ENCODE measurements at regions not wholly inside any gene's neighbourhood (a gene's known extent, or its start where the extent isn't known, plus 50 kb on each side); places are given as distances from the start of the nearest gene placed in this dataset.

DNA sequence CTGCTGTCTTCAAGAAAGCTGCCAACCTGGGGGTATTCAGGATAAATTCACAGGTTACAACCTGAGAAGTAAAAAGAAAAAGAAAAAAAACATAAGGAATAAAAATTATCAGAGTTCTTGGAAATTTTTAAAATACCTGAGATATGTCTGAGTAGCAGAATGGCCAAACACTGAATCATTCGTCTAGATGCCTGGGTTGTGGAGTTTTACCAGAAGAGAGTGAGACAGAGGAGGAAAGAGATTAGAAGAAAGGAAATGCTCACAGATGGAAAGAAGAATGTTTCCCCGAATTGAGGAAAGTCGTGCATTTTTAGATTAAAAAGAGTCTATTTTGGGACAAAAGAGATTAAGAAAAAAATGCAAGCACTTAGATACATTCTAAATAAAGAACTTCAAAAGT lies 1026.7 kb downstream of the TBC1D22A start:
- no peak overlapping the region for H3K4me3 ChIP-seq (ENCODE audit: low read depth, low read length)
- DNase-seq (ENCODE audit: low read depth), result no peak
- TF ChIP-seq, protein P1, sequence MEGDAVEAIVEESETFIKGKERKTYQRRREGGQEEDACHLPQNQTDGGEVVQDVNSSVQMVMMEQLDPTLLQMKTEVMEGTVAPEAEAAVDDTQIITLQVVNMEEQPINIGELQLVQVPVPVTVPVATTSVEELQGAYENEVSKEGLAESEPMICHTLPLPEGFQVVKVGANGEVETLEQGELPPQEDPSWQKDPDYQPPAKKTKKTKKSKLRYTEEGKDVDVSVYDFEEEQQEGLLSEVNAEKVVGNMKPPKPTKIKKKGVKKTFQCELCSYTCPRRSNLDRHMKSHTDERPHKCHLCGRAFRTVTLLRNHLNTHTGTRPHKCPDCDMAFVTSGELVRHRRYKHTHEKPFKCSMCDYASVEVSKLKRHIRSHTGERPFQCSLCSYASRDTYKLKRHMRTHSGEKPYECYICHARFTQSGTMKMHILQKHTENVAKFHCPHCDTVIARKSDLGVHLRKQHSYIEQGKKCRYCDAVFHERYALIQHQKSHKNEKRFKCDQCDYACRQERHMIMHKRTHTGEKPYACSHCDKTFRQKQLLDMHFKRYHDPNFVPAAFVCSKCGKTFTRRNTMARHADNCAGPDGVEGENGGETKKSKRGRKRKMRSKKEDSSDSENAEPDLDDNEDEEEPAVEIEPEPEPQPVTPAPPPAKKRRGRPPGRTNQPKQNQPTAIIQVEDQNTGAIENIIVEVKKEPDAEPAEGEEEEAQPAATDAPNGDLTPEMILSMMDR (conservative IDR thresholded peaks at IDR 0.05; ENCODE audit: low read depth, low read length), result no peak

DNA sequence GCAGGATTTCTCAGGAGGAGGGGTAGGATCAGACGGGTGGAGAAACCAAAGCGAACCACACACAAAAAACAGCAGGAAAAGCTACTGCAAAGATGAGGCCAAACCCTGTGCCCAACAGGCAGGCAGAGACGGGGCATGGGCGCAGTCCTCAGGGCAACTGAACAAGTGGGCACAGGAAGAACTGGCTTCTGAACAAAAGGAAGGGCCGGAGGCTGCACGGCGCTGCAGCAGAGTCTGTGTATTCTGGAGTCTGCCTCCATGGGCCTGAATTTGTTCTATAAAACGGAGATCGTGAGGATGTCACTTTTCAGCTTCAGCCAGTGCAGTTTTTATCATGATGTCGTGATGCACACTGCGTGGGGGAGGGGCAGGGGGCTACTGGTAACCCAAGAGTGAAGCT lies 1026.0 kb downstream of the TBC1D22A start:
- TF ChIP-seq, protein P1 (conservative IDR thresholded peaks at IDR 0.05; ENCODE audit: low read depth, low read length), result no peak
- H3K4me3 ChIP-seq (ENCODE audit: low read depth, low read length), result no peak overlapping the region
- no peak for DNase-seq (ENCODE audit: low read depth)

DNA sequence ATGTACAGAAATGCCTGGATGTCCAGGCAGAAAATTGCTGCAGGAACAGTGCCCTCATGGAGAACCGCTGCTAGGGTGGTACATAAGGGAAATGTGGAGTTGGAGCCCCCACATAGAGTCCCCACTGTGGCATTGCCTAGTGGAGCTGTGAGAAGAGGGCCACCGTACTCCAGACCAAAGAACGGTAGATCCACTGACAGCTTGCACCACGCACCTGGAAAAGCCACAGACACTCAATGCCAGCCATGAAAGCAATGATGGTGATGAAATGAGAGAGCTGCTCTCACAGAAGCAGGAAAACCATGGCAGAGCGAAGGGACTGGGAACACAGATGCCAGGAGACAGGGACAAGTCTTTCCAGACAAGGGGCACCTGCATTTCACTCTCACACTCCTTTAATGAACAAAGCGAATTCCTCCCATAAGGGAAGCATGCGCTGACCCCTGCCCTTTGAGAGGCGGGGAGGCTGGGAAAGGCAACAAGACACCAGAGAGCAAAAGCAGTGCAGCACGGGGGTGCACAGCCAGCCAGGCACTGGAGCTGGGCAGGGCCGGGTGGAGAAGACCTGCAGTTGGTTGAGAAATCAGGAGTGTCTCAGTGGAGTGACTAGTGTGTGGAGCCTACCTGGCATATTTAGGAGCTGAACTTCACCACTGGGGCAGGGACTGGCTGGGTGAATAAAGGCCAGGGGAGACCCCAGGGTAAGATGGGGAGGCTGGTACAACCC lies 1025.2 kb downstream of the TBC1D22A start:
- no peak overlapping the region for H3K4me3 ChIP-seq (ENCODE audit: low read depth, low read length)
- TF ChIP-seq, protein P1 (conservative IDR thresholded peaks at IDR 0.05; ENCODE audit: low read depth, low read length), result no peak
- no peak for DNase-seq (ENCODE audit: low read depth)

DNA sequence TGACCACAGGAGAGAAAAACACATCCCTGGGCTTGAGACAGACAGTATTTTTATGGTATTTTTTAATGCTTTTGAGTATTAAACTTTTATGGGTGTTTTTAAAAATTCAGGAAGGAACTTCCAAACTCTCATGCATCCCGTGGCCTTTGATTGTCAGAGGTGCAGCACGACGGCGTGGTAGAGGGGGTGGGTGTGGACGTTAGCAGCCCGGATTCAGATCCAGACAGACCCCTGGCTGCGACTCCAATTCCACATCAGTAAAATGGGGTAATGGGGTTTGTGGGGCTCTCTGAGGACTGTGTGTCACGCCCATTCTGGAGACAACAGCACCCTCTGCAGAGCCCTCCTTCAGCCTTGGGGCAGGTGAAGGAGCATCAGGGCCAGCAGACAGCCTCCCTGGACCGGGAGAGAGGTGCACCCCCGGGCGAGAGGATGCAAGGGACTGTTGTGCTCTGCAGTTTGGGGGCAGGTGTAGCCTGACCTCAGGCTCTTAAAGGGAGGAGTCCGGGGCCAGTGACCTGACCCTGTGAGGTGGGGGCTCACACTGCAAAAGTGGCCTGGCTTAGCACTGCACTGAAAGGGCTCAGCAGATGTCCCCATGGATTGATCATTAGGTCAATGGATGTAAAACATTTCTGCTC lies 1024.3 kb downstream of the TBC1D22A start:
- TF ChIP-seq, protein P1 (conservative IDR thresholded peaks at IDR 0.05; ENCODE audit: low read depth, low read length), result no peak
- no peak for DNase-seq (ENCODE audit: low read depth)
- H3K4me3 ChIP-seq (ENCODE audit: low read depth, low read length), result no peak overlapping the region

DNA sequence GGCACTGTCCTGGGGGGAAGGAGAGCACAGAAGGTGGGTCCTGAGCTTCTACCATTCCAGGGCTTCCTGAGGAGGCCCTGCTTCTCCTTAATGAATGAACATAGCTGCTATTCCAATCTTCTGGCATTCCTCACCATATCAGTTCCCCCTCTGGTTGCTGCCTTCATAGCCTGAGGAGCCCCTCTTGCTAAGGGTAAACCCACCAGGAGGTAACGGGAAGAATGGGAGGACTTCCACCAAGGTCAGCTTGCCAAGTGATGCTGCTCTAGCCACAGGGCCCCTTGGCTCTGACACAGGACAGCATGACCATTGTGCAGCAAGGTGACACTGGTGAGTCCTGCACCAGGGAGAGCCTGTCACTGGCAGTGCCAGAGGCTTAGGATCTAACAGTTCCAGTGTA lies 1022.5 kb downstream of the TBC1D22A start:
- TF ChIP-seq, protein P1 (conservative IDR thresholded peaks at IDR 0.05; ENCODE audit: low read depth, low read length), result no peak
- DNase-seq (ENCODE audit: low read depth), result no peak
- H3K4me3 ChIP-seq (ENCODE audit: low read depth, low read length), result no peak overlapping the region

DNA sequence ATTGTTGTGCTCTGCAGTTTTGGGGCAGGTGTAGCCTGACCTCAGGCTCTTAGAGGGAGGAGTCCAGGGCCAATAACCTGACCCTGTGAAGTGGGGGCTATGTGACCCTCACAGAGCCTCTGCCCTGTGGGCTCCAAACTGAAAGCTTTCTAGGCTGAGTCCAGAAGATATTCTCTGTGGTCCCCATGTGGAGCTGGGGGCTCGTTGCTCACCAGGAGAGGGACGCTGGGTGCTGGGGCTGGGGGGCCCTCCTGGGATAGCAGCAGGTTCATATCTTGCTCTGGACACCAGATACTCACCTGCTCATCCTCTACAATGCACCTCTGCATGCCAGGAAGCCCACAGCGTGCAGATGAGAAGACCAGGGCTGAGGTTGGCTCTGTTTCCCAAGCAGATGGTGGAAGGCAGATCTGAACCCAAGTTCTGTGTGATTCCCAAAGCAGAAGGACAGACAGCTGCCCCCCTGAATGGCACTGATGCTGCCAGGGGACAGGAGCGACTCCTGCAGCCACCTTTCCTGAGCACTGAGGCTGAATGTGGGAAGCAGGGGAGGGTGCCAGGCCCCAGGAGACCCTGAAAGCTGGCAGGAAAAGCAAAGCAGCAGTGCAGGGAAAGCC lies 1022.0 kb downstream of the TBC1D22A start:
- no peak overlapping the region for H3K4me3 ChIP-seq (ENCODE audit: low read depth, low read length)
- TF ChIP-seq, protein P1 (conservative IDR thresholded peaks at IDR 0.05; ENCODE audit: low read depth, low read length), result no peak
- DNase-seq (ENCODE audit: low read depth), result no peak
